ENCODE measurements at regions not wholly inside any gene's neighbourhood (a gene's known extent, or its start where the extent isn't known, plus 50 kb on each side); places are given as distances from the start of the nearest gene placed in this dataset.

GRCh38 chr9:88224938-88225337 lies 86.7 kb upstream of the SPATA31C2 start:
- no peak for DNase-seq

DNA sequence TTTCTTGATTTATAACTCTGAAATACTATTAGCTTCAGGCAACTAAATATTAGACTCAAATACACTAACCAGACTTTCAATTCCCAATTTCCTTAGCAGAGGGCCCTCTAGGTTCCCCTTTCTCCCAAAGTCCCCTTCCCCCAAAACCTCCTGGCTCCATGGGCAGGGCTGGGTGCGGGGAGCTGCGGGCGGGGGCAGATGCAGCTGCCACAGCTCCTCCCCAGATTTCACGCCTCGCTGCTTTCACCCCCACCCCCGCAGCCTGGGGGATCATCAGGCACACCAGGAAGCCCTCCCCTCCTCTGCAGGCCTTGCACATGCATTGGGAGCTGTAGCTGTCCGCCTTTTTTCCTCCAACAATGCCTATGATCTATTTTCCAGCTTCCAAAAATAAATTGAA lies 82.8 kb upstream of the SPATA31C2 start:
- DNase-seq = no peak

- no peak for DNase-seq
These were observed 82.4 kb upstream of the SPATA31C2 start for GRCh38 chr9:88220652-88221051.

DNA sequence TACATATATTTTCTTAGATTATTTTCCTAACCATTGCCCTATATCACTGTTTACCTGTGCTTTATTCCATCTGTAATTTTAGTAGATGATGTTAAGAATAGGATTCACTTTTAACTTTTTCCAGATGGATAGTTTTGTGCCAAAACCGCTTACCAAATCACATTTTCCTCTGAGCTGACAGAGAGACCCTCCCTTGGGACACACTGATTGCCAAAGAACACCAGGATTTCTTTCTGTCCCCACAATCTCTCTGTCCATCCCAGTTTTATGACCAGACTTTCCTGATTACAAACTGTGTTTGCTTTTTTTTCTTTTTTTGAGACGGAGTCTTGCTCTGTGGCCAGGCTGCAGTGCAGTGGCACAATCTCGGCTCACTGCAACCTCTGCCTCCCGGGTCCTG lies 81.3 kb upstream of the SPATA31C2 start:
- no peak for DNase-seq

GRCh38 chr9:88218726-88219125 lies 80.5 kb upstream of the SPATA31C2 start:
- DNase-seq = peak; percentile 74

- no peak for DNase-seq
These were observed 78.1 kb upstream of the SPATA31C2 start for GRCh38 chr9:88216126-88216995.

DNA sequence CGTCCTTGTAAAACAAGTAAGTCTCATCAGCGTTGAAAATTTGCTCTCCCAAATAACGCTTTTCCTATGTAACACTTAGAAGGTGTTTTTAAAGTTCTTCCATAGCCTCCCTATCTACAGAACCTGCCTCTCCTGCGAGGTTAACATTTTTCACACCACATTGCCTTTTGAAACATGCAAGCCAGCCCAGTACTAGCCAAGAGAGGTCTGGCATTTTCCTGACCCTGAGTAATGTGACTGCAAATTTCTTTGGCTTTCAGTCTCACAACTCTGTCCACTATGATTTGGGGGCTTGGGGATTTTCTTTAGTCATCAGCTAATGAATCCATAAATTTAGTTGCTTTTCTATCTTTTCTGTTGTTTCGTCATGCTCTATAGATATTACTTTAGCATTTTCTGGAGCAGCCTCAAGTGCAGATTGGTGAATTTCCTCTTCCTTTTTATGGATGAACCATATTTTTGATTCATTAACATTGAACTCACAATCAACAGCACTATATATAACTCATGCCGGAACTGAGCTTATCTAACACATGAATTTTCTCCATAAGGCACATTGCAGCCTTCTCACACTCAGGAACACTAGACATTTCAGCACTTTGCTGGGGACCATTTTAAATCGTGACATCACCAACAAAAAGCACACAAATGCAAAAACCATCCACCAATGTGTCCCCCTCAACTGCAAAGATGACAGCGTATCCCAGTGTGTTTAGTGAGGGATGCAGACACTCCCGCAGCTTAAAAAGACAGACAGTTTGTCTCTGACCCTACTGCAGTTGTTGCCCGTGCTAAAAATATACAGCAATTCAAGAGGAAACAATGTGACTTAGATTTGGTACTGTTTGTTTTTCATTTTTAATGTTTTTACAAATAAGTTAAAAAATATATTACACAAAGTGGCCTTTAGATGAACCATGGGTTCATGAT lies 77.2 kb upstream of the SPATA31C2 start:
- DNase-seq = no peak

GRCh38 chr9:88202321-88202720 lies 64.0 kb upstream of the SPATA31C2 start:
- no peak for DNase-seq

GRCh38 chr9:88198341-88198807 lies 60.1 kb upstream of the SPATA31C2 start:
- DNase-seq = peak; percentile 81

- peak; percentile 81 for DNase-seq
These were observed 59.6 kb upstream of the SPATA31C2 start for GRCh38 chr9:88197781-88198340.

GRCh38 chr9:88197016-88197415 lies 58.7 kb upstream of the SPATA31C2 start:
- DNase-seq = peak; percentile 57

DNA sequence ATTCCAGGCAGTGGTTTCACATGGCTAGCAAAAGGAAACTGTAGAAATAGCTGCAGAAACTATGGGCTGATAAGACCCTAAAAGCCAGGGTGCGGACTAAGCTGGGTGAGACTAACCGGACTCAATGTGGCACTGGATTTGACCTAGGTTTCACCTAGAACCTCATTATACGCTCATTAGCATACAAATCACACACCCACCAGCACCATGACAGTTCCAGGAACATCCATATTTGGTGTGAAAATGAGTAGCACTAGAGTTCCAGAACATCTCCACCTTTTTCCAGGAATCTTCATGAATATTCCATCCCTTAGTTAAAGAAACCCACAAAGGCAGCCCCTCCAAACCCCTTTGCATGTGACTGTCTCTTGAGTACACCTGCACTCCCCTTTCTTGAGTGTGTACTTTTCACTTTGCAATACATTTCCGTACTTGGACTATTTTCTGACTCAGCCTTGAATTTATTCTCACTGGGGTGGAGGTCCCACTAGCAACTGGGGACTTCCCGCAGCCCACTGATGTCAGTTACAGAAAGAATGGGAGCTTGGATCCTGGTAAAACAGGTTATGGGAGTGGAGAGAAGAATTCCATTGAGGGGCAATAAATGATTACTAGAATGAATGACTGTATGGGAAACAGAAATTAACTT lies 58.0 kb upstream of the SPATA31C2 start:
- DNase-seq = no peak

DNA sequence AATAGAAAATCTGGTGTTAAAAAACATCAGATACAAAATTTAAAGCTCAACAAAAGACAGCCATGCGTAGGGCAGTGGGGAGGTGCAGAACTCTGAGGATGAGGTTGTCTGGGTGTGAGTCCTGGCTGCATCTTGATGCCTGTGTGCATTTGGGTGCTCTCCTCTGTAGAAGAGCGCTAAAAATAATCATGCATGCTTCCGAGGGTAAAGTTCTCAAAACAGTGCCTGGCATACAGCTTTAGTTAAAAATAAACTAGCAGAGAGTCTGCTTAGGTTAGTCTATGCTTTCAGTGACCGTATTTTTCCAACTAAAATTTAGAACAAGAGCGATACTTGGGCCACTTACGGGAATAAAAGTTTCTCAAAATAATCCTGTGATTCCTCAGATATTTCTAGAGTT lies 55.5 kb upstream of the SPATA31C2 start:
- DNase-seq = no peak

DNA sequence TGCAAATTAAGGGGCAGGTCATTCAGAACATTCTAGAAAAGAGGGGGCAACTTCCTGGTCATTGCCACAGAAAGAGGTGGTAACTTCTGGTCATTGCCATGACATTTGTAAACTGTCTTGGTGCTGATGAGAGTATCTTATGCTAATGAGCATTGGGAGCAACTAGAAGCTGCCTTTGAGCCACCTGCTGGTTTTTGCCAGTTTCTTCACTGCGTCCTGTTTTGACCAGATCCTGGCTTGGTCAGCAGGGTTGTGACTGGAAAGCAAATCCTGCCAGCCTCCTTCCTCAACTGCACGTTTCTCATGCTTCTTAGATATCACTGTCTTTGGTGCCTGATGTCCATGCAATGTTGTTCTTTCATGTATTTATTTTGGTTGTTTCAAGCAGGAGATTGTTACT lies 53.2 kb upstream of the SPATA31C2 start:
- no peak for DNase-seq

GRCh38 chr9:88189371-88189770 lies 51.1 kb upstream of the SPATA31C2 start:
- no peak for DNase-seq
